ENCODE measurements at regions not wholly inside any gene's neighbourhood (a gene's known extent, or its start where the extent isn't known, plus 50 kb on each side); places are given as distances from the start of the nearest gene placed in this dataset.

GRCh38 chr5:168012006-168012405 is 279.4 kb upstream of the WWC1 start:
- 70 to 72% methylated on average over 5 of the region's 5 CpGs for WGBS, 2 donors
- Histone ChIP-seq H3K4me3 (replicated peaks in 1 of 3) (no peak overlapping the region), H3K27me3 (no peaks in the 10 kb centered on the region), H3K9me3 (no peaks in the 10 kb centered on the region), H3K27ac (no peak overlapping the region), H3K4me1 (no peaks in the 10 kb centered on the region), H3K36me3 (no peaks in the 10 kb centered on the region)
- intact Hi-C loops (cut with DNase I) = no loop called here
- no peak for DNase-seq
- TF ChIP-seq, protein P1, sequence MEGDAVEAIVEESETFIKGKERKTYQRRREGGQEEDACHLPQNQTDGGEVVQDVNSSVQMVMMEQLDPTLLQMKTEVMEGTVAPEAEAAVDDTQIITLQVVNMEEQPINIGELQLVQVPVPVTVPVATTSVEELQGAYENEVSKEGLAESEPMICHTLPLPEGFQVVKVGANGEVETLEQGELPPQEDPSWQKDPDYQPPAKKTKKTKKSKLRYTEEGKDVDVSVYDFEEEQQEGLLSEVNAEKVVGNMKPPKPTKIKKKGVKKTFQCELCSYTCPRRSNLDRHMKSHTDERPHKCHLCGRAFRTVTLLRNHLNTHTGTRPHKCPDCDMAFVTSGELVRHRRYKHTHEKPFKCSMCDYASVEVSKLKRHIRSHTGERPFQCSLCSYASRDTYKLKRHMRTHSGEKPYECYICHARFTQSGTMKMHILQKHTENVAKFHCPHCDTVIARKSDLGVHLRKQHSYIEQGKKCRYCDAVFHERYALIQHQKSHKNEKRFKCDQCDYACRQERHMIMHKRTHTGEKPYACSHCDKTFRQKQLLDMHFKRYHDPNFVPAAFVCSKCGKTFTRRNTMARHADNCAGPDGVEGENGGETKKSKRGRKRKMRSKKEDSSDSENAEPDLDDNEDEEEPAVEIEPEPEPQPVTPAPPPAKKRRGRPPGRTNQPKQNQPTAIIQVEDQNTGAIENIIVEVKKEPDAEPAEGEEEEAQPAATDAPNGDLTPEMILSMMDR (IDR thresholded peaks at IDR 0.05) = no peak
- TF ChIP-seq POLR2A (IDR thresholded peaks at IDR 0.05) = no peak

DNA sequence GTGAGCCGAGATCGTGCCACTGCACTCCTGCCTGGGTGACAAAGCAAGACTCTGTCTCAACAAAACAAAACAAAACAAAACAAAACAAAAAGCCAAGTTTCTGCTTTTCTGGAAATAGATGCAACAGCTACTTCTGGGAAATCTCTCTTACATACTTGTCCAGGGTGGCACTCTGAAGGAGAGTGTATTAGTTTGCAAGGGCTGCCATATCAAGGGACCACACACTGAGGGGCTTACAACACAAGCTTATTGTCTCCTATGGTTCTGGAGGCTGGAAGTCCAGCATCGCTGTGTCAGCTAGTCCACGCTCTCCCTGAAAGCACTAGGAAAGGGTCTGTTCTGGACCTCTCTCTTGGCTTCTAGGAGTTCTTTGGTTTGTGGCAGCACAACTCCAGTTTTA is 277.9 kb upstream of the WWC1 start:
- DNase-seq = no peak
- 89 to 90% methylated on average over 4 of the region's 4 CpGs for WGBS, 2 donors
- no peak overlapping the region for H3K4me3 ChIP-seq (replicated peaks in 1 of 3)
- TF ChIP-seq, protein P1 (IDR thresholded peaks at IDR 0.05) = no peak
- no peak for TF ChIP-seq POLR2A (IDR thresholded peaks at IDR 0.05)
- no peaks in the 10 kb centered on the region for H3K9me3 ChIP-seq
- H3K4me1 ChIP-seq = no peaks in the 10 kb centered on the region
- H3K36me3 ChIP-seq = no peaks in the 10 kb centered on the region
- no peak overlapping the region for H3K27ac ChIP-seq
- intact Hi-C loops (cut with DNase I) = no loop called here
- H3K27me3 ChIP-seq = no peaks in the 10 kb centered on the region

GRCh38 chr5:168014433-168015123 is 276.9 kb upstream of the WWC1 start:
- no peaks in the 10 kb centered on the region for H3K9me3 ChIP-seq
- TF ChIP-seq, protein P1 (IDR thresholded peaks at IDR 0.05) = no peak
- no peak for TF ChIP-seq POLR2A (IDR thresholded peaks at IDR 0.05)
- intact Hi-C loops (cut with DNase I) = no loop called here
- H3K4me3 ChIP-seq (replicated peaks in 1 of 3) = no peak overlapping the region
- 86 to 92% methylated on average over 4 to 5 of the region's 5 CpGs for WGBS, 2 donors
- H3K36me3 ChIP-seq = no peaks in the 10 kb centered on the region
- no peak for DNase-seq
- no peaks in the 10 kb centered on the region for H3K27me3 ChIP-seq
- H3K4me1 ChIP-seq = no peaks in the 10 kb centered on the region
- H3K27ac ChIP-seq = no peak overlapping the region

GRCh38 chr5:168015506-168015905 is 275.9 kb upstream of the WWC1 start:
- intact Hi-C loops (cut with DNase I) = no loop called here
- no peak for DNase-seq
- no peak overlapping the region for H3K27ac ChIP-seq
- H3K4me3 ChIP-seq (replicated peaks in 1 of 3) = no peak overlapping the region
- H3K27me3 ChIP-seq = no peaks in the 10 kb centered on the region
- WGBS, 2 donors = 90 to 91% methylated on average over 7 of the region's 7 CpGs
- no peaks in the 10 kb centered on the region for H3K36me3 ChIP-seq
- no peaks in the 10 kb centered on the region for H3K4me1 ChIP-seq
- no peaks in the 10 kb centered on the region for H3K9me3 ChIP-seq
- TF ChIP-seq POLR2A (IDR thresholded peaks at IDR 0.05) = no peak
- TF ChIP-seq, protein P1 (IDR thresholded peaks at IDR 0.05) = no peak

GRCh38 chr5:168017313-168017712 is 274.1 kb upstream of the WWC1 start:
- Histone ChIP-seq H3K27ac (no peak overlapping the region), H3K9me3 (no peaks in the 10 kb centered on the region), H3K4me1 (no peaks in the 10 kb centered on the region), H3K27me3 (no peaks in the 10 kb centered on the region), H3K36me3 (no peaks in the 10 kb centered on the region), H3K4me3 (replicated peaks in 1 of 3) (no peak overlapping the region)
- WGBS, 2 donors = 59 to 86% methylated on average over 3 of the region's 3 CpGs
- DNase-seq = no peak
- intact Hi-C loops (cut with DNase I) = no loop called here
- TF ChIP-seq POLR2A (IDR thresholded peaks at IDR 0.05) = no peak
- TF ChIP-seq, protein P1 (IDR thresholded peaks at IDR 0.05) = no peak

Measured in thyroid gland (tissue), 4 donors.